ENCODE measurements at regions not wholly inside any gene's neighbourhood (a gene's known extent, or its start where the extent isn't known, plus 50 kb on each side); places are given as distances from the start of the nearest gene placed in this dataset.

GRCh38 chr1:79519084-79519760 lies 512.7 kb upstream of the ADGRL4 start:
- no peak overlapping the region for H2BK15ac ChIP-seq (ENCODE audit: low read length)
- no peak for FAIRE-seq

More at GRCh38 chr1:79519084-79519760, 512.7 kb upstream of the ADGRL4 start:
- Histone ChIP-seq H3K23ac (ENCODE audit: insufficient read length) (no peak overlapping the region), H4K20me1 (replicated peaks in 1 of 2; ENCODE audit: control insufficient read depth in 1 of 2, insufficient read depth in 2 of 2, low read length in 2 of 2) (no peaks in the 10 kb centered on the region), H3K79me1 (ENCODE audit: low read depth, low read length) (no peaks in the 10 kb centered on the region), H2AK5ac (ENCODE audit: low read depth, low read length) (no peak overlapping the region), H2BK12ac (ENCODE audit: low read depth, low read length) (no peak overlapping the region), H2AFZ (ENCODE audit: low read length) (no peak overlapping the region), H3K27ac (ENCODE audit: low read depth, low read length) (no peak overlapping the region), H4K8ac (ENCODE audit: extremely low read depth, insufficient read depth, low read length) (no peak overlapping the region), H3K56ac (replicated peaks; ENCODE audit: insufficient read length, low read depth, low read length) (no peak overlapping the region), H3K23me2 (ENCODE audit: low read depth, low read length) (no peaks in the 10 kb centered on the region), H3K18ac (ENCODE audit: extremely low read depth, low read length) (no peak overlapping the region), H3K14ac (ENCODE audit: insufficient read length) (no peak overlapping the region), H3K4me2 (ENCODE audit: insufficient read depth in 1 of 2, low read depth in 2 of 2, low read length in 2 of 2) (no peak overlapping the region), H3K36me3 (ENCODE audit: control insufficient read depth in 2 of 4, insufficient read depth in 4 of 4, low read length in 3 of 4) (no peaks in the 10 kb centered on the region), H3K4ac (replicated peaks; ENCODE audit: insufficient read length, low read depth, low read length) (no peak overlapping the region), H2BK5ac (ENCODE audit: low read depth, low read length) (no peak overlapping the region), H3K4me1 (replicated peaks in 1 of 4; ENCODE audit: control insufficient read depth in 3 of 4, insufficient read depth in 4 of 4, low read length in 3 of 4) (no peaks in the 10 kb centered on the region), H2BK20ac (ENCODE audit: low read length) (no peak overlapping the region), H4K5ac (ENCODE audit: insufficient read length, low read depth, low read length) (no peak overlapping the region), H2BK120ac (replicated peaks; ENCODE audit: low read depth, low read length) (no peak overlapping the region), H3K27me3 (replicated peaks in 1 of 4; ENCODE audit: control insufficient read depth in 3 of 4, extremely low read depth in 1 of 4, insufficient read depth in 3 of 4, low read length in 3 of 4) (no peaks in the 10 kb centered on the region), H3K9ac (replicated peaks in 1 of 4; ENCODE audit: extremely low read depth in 1 of 4, low read depth in 3 of 4, low read length in 3 of 4) (no peak overlapping the region), H3K9me3 (ENCODE audit: insufficient read depth in 2 of 2, low read depth in 1 of 2, low read length in 1 of 2) (no peaks in the 10 kb centered on the region), H3K79me2 (ENCODE audit: control insufficient read depth in 1 of 2, insufficient read depth in 2 of 2, low read length in 2 of 2) (no peaks in the 10 kb centered on the region), H4K91ac (replicated peaks; ENCODE audit: insufficient read length, low read length) (no peak overlapping the region), H3K4me3 (ENCODE audit: extremely low read depth in 1 of 4, insufficient read depth in 2 of 4, low read depth in 3 of 4, low read length in 4 of 4) (no peak overlapping the region)
- ChIA-PET POLR2A (ENCODE audit: partially characterized antibody) (no interaction called here), CTCF (ENCODE audit: partially characterized antibody) (interaction anchor here (0.6 kb wide), 1 partner anchor 1924 kb away, joined by 3 read pairs; no protein-coding TSS in a partner anchor)
- TF ChIP-seq, protein P1, sequence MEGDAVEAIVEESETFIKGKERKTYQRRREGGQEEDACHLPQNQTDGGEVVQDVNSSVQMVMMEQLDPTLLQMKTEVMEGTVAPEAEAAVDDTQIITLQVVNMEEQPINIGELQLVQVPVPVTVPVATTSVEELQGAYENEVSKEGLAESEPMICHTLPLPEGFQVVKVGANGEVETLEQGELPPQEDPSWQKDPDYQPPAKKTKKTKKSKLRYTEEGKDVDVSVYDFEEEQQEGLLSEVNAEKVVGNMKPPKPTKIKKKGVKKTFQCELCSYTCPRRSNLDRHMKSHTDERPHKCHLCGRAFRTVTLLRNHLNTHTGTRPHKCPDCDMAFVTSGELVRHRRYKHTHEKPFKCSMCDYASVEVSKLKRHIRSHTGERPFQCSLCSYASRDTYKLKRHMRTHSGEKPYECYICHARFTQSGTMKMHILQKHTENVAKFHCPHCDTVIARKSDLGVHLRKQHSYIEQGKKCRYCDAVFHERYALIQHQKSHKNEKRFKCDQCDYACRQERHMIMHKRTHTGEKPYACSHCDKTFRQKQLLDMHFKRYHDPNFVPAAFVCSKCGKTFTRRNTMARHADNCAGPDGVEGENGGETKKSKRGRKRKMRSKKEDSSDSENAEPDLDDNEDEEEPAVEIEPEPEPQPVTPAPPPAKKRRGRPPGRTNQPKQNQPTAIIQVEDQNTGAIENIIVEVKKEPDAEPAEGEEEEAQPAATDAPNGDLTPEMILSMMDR (IDR thresholded peaks at IDR 0.05; ENCODE audit: control extremely low read depth in 1 of 3, insufficient read depth in 1 of 3, low read depth in 1 of 3, low read length in 3 of 3): no peak
- TF ChIP-seq SAP30 (IDR thresholded peaks at IDR 0.05; ENCODE audit: insufficient read depth, insufficient replicate concordance, low read length) (no peak), CEBPB (IDR thresholded peaks at IDR 0.05; ENCODE audit: low read depth, low read length) (no peak), CHD2 (IDR thresholded peaks at IDR 0.05; ENCODE audit: low read length) (no peak), BACH1 (IDR thresholded peaks at IDR 0.05; ENCODE audit: low read length) (no peak), FOSL1 (IDR thresholded peaks at IDR 0.05; ENCODE audit: insufficient read depth, low read depth, low read length) (no peak), POU5F1 (IDR thresholded peaks at IDR 0.05; ENCODE audit: low read depth, low read length) (no peak), RAD21 (IDR thresholded peaks at IDR 0.05 in 1 of 2, conservative IDR thresholded peaks at IDR 0.05 in 1 of 2; ENCODE audit: low read depth in 2 of 2, low read length in 2 of 2) (no peak)
- TF ChIP-seq, protein P2, sequence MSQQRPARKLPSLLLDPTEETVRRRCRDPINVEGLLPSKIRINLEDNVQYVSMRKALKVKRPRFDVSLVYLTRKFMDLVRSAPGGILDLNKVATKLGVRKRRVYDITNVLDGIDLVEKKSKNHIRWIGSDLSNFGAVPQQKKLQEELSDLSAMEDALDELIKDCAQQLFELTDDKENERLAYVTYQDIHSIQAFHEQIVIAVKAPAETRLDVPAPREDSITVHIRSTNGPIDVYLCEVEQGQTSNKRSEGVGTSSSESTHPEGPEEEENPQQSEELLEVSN (IDR thresholded peaks at IDR 0.05): no peak
- no peak for DNase-seq (ENCODE audit: low read depth in 1 of 2, low spot score in 2 of 2)
- WGBS, 2 experiments (ENCODE audit: extremely low coverage in 1 of 2, insufficient coverage in 1 of 2, insufficient read length in 1 of 2, insufficient replicate concordance in 2 of 2, low coverage in 1 of 2, low lambda C conversion rate in 2 of 2, missing lambda C conversion rate in 1 of 2): 80% methylated on average over 4 of the region's 4 CpGs; no CpG with 5 or more reads in 1 of the 2 experiments

Measured in H1 (cell line).